AG08395 (cell line): ENCODE measurements at regions not wholly inside any gene's neighbourhood (a gene's known extent, or its start where the extent isn't known, plus 50 kb on each side); places are given as distances from the start of the nearest gene placed in this dataset.

Source experiments
- DNase-seq: peaks from one replicate; pipeline ENCODE4 v3.0.0; 2012; ENCODE audit warnings: mixed read lengths, low spot score

DNA sequence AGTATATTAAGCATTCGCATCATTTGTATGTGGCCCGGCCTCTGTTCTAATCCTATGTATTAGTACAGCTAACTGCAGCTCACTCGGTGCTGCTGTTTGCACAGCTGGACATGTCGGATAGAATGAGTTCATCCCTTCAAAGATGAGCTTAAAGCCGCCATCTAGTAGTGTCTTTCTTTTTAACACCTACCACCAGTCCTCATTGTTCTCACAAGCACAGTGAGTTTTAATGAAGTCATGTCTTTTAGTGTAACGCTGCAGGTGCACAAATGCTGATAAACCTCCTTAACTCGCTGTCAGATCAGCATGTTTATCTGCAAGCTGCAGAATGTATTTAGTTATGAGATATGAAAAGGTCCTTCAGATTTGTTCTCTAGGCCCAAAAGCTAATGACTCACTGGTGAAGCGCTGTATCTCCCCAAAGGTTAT is 247.5 kb downstream of the MTERF1 start:
- no peak for DNase-seq

DNA sequence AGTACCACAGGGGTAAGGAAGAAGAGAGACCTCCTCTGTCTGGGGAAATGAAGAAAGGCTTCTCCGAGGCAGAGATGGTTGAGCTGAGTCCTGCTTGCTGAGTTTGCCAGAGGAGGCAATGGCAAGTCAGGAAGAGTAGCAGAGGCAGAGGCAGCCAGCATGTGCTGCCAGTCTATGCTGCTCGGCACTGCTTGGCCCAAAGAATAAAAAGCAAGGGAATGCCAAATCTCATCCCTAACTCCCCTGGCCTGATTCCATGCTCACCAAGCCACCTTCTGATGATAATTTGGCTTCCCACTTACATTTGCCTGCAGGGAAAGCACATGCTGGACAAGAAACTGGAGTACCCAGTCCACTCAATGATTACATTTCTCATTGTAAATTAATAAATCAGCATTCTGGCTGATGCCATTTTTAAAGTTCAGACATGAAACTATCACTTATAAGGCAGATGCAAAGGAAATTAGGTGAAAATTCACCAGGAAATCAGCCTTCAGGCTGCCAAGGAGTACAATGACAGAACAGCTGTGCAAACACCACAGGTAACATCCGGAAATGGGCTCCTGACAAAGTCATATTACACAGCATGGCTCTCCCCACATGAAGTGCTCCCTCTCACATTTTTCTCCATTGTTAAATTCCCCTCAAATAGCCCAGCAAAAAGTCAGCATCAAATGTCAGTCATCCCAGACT is 245.9 kb downstream of the MTERF1 start:
- DNase-seq = no peak

DNA sequence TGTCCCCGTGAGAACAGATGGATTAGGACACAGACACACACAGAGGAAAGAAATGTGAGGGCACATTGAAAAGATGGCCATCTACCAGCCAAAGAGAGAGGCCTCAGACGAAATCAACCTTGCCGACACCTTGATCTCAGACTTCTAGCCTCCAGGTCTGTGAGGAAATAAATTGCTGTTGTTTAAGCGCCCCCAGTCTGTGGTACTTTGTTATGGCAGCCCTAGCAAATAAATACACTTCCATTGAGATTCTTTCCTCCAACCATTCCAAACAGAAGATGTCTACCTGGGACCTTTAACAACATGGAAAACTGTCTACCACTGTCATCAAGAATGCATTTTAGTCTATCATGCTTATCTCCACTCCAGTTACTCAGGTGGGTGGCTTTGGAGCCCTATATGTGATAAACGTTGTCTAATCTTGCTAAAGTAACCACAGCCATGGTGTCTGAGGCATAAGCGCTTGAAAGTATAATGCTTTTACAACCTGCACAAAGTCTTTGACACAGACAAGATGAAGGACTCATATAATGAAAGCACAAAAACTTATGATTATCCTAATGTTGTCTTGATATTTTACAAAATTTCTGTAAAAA is 244.3 kb downstream of the MTERF1 start:
- DNase-seq = no peak

DNA sequence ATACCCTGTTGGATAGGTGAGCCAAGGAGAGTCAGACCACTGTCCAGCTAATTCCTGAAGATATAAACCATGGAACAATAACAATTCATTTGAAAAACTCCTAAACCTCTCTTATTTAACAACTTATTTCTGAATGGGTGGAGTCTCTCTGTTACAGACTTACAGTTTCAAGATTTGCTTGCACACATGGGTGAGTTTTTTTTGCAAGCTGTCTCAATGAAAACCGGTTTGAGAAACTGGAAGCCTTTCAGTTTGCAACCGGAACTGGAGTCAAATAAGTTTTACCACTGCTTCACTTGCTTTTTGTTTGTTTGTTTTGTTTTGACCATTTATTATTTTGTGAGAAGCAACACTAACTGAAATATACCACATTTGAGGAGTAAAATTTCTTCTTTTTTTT is 243.8 kb downstream of the MTERF1 start:
- no peak for DNase-seq

DNA sequence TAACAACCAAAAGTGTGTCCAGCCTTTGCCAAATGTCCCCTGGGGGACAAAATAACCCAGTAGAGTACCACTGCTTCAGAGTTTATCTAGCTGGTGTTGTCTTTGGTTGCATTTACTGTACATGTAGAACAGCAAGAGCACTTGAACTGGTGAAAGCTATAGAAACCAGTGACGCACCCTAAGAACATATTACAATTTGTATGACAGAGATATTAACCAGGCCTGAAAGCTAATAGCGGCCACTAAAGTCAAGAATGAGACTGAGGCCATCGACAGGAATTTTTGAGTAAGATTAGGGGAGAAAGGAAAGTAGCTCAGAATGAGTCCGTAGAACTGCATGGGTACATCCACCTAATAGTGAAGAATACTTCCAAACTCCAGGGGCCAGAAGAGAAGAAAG is 236.2 kb downstream of the MTERF1 start:
- DNase-seq = no peak

DNA sequence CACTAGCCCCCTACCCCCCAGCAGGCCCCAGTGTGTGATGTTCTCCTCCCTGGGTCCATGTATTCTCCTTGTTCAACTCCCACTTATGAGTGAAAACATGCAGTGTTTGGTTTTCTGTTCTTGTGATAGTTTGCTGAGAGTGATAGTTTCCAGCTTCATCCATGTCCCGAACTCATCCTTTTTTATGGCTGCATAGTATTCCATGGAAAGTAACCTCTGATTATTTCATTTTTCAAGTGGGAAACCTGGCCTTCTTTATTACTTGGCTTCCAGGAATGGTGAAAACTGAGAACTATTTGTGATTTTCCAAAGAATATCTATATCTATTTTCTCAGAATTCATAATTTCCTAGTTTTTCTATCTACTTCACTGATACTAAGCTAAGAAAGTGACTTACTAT is 235.0 kb downstream of the MTERF1 start:
- no peak for DNase-seq

DNA sequence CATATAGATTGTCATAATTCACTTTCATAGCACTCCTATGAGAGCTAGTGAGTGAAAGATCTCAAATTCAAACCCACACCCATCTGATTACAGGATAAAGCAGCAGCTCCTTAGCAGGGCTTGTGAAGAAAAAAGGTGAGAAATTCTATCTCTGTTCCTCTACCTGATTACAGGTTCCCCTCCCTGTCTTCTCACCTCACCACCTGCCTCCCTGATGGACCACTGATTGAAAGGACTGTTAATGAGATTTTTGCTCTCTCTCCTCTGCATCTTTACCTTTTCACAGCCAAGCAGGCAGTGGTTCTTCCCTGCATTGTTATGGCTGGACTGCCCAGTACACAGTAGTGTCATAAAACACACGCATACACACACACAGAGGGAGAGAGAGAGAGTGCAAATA is 228.5 kb downstream of the MTERF1 start:
- DNase-seq = no peak

DNA sequence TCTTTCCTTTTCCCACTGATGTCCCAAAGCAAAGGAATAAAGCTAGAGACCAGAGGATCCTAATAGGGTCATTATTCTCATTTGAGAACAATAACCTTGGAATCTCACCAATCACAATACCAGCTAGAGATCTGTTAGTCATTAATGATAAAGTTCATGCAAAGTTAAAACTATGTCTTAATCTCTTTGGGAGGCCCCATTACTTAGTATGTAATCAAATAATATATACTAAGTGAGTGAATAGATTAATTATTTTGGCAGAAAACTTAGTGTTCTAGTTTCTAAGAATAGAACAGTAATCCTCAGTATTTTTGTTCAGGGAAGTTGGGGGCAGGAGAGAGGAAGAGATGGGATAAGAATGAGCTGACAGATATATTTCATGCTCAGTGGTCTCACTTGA is 227.2 kb downstream of the MTERF1 start:
- DNase-seq = no peak

DNA sequence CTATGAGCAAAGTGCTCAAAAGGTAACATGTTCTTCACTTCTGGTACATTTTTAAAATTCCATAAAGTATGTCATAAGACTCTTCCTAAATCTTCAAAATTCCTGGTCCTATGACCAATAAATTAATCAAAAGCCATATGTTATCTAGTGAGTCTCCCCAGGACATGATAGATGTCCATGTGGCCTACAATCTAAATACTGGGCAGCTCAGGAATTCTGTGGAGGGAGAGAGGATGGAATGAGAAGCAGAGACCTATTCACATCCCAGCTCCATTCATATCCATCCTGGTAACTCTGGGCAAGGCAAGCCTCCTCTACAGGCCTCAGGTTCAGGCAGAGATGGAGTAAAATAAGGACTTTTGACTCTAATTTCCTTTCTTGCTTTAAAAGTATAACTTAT is 224.8 kb downstream of the MTERF1 start:
- no peak for DNase-seq

DNA sequence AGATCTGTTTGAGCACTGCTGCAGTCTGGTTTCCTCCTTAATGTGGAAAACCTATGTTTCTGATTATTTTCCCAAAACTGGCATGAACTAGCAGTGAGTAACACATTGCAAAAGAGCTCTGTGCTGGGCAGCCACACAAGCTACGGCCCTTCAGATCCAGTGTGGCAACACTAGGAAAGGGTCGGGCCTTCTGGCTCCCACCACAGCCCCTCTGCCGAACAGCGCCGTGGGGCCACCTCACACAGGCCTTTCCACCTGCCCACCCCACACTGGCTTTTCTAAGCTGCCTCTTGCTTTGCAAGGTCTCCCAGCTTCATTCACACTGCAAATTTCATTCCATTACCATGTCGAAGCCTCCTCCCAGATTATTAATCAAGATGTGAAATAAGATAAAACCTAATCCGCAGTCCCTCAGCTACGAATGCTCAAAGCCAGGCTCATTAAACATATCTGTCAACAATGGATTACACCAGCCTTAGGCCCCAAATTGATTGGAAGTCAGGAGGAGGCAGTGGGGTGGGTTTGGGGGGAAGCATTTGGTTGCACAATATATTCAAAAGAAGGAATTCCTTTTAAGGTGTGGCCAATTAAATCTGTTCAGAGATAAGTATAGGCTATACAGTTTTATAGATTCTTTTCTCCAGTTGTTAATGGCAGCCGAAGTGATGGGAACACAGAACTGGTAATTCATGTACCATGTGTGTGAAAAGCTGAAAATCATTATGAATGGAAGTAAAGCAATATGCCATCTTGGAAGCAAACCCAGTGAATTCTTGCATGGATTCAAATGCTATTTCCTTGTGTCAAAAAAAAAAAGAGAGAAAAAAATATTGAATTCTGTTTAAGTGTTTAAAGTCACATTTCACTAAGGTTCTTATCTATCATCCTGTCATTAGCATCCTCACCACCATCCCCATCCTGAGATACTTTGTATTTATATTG is 223.7 kb downstream of the MTERF1 start:
- peak; percentile 67 for DNase-seq

DNA sequence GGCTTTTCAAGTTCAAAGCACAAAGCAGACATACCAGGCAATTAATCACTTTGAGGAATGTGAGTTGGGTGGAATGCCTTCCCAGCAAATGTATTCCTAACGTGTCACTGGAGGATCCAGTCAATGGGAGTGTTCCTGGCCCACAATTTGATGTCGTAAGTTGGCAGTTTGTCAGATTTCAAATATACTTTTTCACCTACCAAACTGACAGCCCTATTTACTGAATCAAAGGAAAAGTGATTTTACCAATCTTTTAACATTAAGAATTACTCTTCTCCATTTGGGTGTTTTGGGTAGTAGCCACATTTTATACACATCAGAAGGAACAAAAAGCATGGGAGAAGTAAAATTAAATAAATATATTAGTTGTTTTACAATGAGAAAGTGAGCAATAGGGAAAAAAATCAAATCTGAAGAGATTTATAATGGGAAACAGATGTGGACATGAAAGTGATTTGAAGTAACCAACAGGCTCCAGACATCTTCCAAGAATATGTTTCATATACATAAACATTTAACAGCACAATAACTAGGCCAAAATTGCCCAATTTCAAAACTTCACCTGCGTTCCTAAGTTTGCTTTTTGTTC is 222.9 kb downstream of the MTERF1 start:
- peak; percentile 74 for DNase-seq

DNA sequence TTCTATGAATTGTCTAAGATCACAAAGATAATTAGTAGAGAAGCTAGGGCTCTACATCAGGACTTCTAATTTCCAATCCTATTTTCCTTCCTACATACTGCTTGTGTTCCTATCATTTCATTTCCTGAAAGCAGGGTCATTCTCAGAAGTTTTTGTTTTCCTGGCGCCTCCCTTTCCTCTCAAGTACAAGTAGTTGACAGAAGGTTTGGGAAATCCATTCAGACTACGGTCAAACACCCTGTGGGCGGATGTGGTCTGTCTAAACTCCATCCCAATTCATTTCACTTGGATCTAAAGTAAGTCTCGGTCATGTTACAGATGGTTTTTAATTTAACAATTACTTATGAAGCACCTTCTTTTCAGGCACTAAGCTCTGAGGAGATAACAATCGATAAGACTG is 221.4 kb downstream of the MTERF1 start:
- no peak for DNase-seq

DNA sequence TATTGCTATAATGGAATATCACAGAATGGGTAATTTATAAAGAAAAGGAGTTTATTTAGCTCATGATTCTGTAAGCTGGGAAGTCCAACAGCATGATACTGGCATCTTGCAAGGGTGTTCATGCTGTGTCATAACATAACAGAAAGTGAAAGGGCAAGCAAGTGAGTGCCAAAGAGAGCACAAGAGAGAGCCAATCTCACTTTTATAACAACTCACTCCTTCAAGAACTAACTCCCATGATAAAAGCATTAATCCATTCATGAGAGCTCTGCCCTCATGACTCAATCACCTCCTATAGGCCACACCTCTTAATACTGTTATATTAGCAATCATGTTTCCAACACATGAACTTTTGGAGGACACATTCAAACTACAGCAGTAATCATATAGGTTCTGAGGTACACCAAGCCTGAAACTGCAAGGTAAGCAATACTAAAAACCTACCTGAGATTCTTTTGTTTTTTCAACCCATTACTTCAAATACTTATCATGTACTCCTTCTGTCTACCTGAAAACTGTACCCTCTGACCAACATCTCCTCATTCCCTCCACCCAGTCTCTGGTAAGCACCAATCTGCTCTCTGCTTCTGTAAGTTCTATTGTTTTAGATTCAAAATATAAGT is 219.7 kb downstream of the MTERF1 start:
- no peak for DNase-seq

DNA sequence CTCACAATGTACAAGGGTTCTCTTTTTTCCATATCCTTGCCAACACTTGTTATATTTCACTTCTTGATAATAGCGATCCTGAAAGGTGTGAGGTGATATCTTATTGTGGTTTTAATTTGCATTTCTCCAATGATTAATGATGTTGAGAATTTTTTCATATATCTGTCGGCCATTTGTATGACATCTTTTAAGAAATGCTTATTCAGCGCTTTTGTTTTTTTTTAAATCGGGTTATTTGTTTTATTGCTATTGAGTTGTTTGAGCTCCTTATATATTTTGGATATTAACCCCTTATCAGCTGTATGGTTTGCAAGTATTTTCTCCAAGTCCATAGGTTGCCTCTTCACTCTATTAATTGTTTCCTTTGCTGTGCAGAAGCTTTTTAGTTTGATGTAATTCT is 218.8 kb downstream of the MTERF1 start:
- DNase-seq = no peak

DNA sequence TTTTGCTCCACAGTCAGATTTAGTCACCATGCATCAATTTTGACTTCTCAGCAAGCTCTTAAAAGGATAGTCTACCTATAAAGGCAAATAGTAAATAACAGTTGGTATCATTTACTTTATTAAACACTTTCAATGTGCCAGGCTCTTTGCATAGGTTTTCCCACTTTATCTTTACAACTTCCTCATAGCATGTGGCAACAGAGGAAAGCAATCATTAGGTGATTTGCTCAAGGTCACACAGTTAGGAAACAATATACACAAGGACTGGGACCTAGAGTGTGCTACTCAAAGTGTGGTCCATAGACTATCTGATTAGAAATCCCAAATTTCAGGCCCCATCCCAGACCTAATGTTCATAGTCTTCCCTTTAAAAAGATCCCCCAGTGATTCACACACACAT is 212.3 kb downstream of the MTERF1 start:
- DNase-seq = no peak

DNA sequence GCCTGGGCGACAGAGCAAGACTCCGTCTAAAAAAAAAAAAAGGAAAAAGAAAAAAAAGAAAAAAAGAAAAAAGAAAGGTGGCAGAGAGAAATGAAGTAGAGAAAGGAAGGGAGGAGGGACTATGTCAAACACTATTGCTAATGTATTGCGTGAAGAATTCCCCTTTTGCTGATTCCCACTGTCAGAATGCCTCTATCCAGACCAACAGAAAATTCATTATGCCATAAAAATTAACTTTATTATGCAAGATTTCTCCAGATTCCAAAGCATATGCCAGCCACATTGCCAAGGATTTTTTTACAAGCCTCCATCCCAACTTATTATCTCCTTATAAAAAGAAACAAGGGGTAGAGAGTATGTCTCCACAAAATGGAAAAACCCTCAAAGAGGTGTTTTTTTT is 209.3 kb downstream of the MTERF1 start:
- no peak for DNase-seq

DNA sequence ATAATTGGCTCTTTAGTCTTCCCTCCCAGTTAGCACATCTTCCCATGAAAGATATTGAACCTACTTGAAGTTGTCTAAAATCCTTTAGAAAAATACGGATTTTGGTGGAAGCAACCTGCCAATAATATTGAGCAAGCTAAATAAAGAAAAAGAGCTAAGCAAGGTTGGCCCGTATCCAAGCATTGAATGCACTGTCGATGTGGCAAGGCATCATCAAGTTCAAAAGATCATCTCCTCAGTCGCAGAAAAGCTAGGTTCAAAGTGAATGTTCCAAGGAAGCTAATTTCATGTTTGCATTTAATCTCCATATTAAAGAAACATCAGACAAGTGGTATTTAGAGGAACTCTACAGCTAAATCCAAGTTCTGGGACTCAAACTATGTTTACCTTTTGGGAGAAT is 206.0 kb downstream of the MTERF1 start:
- no peak for DNase-seq

DNA sequence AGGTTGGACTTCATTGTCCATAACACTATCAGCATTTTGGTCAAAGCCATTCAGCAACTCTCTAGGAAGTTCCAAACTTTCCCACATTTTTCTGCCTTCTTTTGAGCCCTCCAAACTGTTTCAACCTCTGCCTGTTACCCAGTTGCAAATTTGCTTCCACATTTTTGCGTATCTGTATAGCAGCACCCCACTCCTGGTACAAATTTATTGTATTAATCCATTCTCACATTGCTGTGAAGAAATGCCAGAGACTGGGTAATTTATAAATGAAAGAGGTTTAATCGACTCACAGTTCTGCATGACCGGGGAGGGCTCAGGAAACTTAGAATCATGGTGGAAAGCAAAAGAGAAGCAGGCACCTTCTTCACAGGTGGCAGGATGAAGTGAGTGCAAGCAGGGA is 198.8 kb downstream of the MTERF1 start:
- no peak for DNase-seq

DNA sequence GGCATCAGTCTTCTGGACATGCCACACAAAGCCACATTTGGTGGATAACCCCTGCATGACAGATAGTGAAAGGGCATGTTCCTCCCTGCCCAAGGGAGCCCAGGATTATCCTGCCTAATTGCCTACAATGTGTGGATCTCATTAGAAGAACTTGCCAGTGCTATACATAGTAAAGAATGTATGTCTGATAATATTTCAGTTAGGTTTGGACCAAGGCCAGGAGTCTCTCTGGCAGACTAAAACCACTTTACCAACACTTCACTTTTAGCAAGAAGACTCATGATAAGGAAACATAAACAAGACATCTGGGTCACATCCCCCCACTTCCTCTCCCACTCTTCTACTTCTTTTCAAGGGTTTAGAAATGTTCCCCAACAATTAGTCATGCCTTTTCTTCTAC is 196.7 kb downstream of the MTERF1 start:
- no peak for DNase-seq

DNA sequence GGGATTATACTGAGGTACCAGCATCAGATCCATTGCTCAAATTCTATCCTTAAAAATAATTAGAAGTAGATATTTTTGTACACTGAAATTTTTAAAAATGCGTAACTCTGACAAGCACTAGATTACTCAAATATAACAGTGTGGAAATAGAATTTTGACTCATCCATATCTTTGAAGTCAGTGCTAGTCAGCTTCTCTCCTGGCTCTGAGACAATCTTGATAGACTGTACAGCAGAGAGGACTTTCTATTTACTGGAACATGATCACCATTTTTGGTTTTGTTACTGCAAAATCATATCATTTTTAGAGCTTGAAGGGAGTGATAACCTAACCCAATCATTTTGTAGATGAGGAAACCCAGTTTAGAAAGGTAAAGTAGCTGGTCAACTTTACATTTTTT is 195.0 kb downstream of the MTERF1 start:
- DNase-seq = peak; percentile 31

DNA sequence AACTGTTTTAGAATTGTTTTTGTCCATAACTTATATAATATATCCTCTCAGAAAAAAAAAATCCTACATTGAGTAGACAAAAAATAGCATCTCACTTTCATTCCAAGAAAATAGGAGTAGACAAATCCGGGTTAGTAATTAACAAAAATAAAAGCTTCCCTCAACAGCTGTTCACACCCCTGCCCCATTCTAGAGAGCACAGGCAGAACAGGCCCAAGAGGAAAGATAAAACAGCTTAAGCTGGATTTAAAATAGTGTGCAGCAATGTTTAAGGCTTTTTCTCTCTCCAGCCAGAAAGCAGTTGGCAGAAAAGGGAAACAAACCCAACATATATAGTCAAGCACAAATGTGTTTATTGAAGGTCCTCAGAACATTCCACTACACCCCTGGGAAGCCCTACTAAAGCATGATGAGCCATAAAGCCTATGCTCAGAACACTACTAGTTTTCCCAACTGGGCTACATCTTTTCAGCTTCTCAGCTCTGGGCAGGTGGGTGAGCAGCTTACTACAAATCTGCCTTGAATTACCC is 189.9 kb downstream of the MTERF1 start:
- no peak for DNase-seq

DNA sequence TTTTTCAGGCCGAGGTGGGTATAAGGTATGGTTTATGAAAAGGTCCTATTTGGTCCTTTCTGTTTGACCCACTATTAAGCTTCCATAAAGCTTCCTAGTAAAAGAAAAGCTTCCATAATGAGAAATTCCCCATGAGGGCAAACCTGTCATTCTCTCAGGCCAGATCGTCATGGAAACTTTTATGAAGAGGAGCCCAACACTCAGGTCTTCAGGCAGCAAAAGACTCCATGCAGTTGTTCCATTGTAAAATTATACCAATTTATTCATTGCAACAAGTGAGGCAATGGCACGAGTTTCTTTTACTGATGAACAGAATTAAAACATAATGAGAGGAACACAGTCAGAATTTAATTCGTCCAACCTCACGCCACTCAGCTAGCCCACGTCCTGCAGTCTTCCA is 188.6 kb downstream of the MTERF1 start:
- DNase-seq = no peak
